ENCODE measurements at regions not wholly inside any gene's neighbourhood (a gene's known extent, or its start where the extent isn't known, plus 50 kb on each side); places are given as distances from the start of the nearest gene placed in this dataset.
A peak's percentile ranks its signal among the peaks of the same experiment; 100 is the strongest.

GRCh38 chr10:113225364-113225763 is 275.3 kb downstream of the TCF7L2 start:
- no peaks in the 10 kb centered on the region for H3K4me1 ChIP-seq (ENCODE audit: control insufficient read depth, insufficient read depth, low read length)
- no peak overlapping the region for H3K4me3 ChIP-seq (ENCODE audit: low read depth, low read length)
- TF ChIP-seq ZBTB48 (tag by site-specific recombination; IDR thresholded peaks at IDR 0.05): no peak
- TF ChIP-seq EGR2 (tag by site-specific recombination; IDR thresholded peaks at IDR 0.05; ENCODE audit: low read depth): peak; percentile 59; the same call in 1 of the 2 replicates
- no peak for TF ChIP-seq ZXDB (tag by site-specific recombination; IDR thresholded peaks at IDR 0.05)
- no peak for TF ChIP-seq ZNF785 (tag by site-specific recombination; IDR thresholded peaks at IDR 0.05)
- TF ChIP-seq ZNF645 (tag by site-specific recombination; IDR thresholded peaks at IDR 0.05): no peak
- TF ChIP-seq ZFHX2 (tag by site-specific recombination; conservative IDR thresholded peaks at IDR 0.05): peak; percentile 35; the same call in 1 of the 2 replicates
- TF ChIP-seq ZNF654 (tag by site-specific recombination; IDR thresholded peaks at IDR 0.05; ENCODE audit: low read depth): no peak
- no peak for TF ChIP-seq ZNF473 (tag by site-specific recombination; IDR thresholded peaks at IDR 0.05)
- TF ChIP-seq ZNF529 (tag by site-specific recombination; IDR thresholded peaks at IDR 0.05; ENCODE audit: insufficient replicate concordance): no peak
- no peak for TF ChIP-seq ZNF600 (tag by site-specific recombination; IDR thresholded peaks at IDR 0.05)
- TF ChIP-seq ZNF555 (tag by site-specific recombination; conservative IDR thresholded peaks at IDR 0.05): no peak
- no peak for TF ChIP-seq ZIC2 (tag by site-specific recombination; IDR thresholded peaks at IDR 0.05)
- H3K36me3 ChIP-seq (ENCODE audit: control insufficient read depth in 2 of 2, insufficient read depth in 1 of 2, low read length in 2 of 2): no peaks in the 10 kb centered on the region
- no peak overlapping the region for H3K27ac ChIP-seq (ENCODE audit: extremely low read depth, low read depth, low read length)
- no peaks in the 10 kb centered on the region for H3K9me3 ChIP-seq (ENCODE audit: control insufficient read depth, insufficient read depth, low read depth, low read length)
- CTCF ChIA-PET: interaction anchor here (0.8 kb wide), 1 partner anchor 229 kb away, joined by 3 read pairs; no protein-coding TSS in a partner anchor
- POLR2A ChIA-PET: no interaction called here

- POLR2A ChIA-PET: no interaction called here
- H3K4me1 ChIP-seq (ENCODE audit: control insufficient read depth, insufficient read depth, low read length): no peaks in the 10 kb centered on the region
- no peaks in the 10 kb centered on the region for H3K36me3 ChIP-seq (ENCODE audit: control insufficient read depth in 2 of 2, insufficient read depth in 1 of 2, low read length in 2 of 2)
- no peak overlapping the region for H3K27ac ChIP-seq (ENCODE audit: extremely low read depth, low read depth, low read length)
- TF ChIP-seq ZNF558 (tag by site-specific recombination; IDR thresholded peaks at IDR 0.05) (no peak), ZNF768 (tag by site-specific recombination; IDR thresholded peaks at IDR 0.05) (no peak), ZNF530 (tag by site-specific recombination; IDR thresholded peaks at IDR 0.05; ENCODE audit: low read depth) (no peak), ZNF777 (tag by site-specific recombination; IDR thresholded peaks at IDR 0.05; ENCODE audit: borderline replicate concordance) (no peak), ZBTB1 (tag by site-specific recombination; IDR thresholded peaks at IDR 0.05) (no peak), GLI2 (tag by site-specific recombination; IDR thresholded peaks at IDR 0.05; ENCODE audit: borderline replicate concordance, low read depth) (no peak), ZNF155 (tag by site-specific recombination; IDR thresholded peaks at IDR 0.05) (no peak), ZBTB44 (tag by site-specific recombination; IDR thresholded peaks at IDR 0.05) (no peak), ZNF701 (tag by site-specific recombination; IDR thresholded peaks at IDR 0.05) (no peak), ZFP69B (tag by site-specific recombination; IDR thresholded peaks at IDR 0.05) (no peak), ZNF776 (tag by site-specific recombination; IDR thresholded peaks at IDR 0.05; ENCODE audit: borderline replicate concordance) (no peak), ZNF391 (tag by site-specific recombination; IDR thresholded peaks at IDR 0.05; ENCODE audit: borderline replicate concordance, low read depth) (no peak), ZNF623 (tag by site-specific recombination; IDR thresholded peaks at IDR 0.05) (no peak), ZNF350 (tag by site-specific recombination; IDR thresholded peaks at IDR 0.05) (no peak), ZNF830 (tag by site-specific recombination; IDR thresholded peaks at IDR 0.05; ENCODE audit: low read depth) (no peak), ZNF529 (tag by site-specific recombination; IDR thresholded peaks at IDR 0.05; ENCODE audit: insufficient replicate concordance) (no peak)
- TF ChIP-seq, protein P1, sequence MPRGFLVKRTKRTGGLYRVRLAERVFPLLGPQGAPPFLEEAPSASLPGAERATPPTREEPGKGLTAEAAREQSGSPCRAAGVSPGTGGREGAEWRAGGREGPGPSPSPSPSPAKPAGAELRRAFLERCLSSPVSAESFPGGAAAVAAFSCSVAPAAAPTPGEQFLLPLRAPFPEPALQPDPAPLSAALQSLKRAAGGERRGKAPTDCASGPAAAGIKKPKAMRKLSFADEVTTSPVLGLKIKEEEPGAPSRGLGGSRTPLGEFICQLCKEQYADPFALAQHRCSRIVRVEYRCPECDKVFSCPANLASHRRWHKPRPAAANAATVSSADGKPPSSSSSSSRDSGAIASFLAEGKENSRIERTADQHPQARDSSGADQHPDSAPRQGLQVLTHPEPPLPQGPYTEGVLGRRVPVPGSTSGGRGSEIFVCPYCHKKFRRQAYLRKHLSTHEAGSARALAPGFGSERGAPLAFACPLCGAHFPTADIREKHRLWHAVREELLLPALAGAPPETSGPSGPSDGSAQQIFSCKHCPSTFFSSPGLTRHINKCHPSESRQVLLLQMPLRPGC (tag by site-specific recombination; IDR thresholded peaks at IDR 0.05): no peak
- CTCF ChIA-PET: no interaction called here
- H3K4me3 ChIP-seq (ENCODE audit: low read depth, low read length): no peak overlapping the region
- no peaks in the 10 kb centered on the region for H3K9me3 ChIP-seq (ENCODE audit: control insufficient read depth, insufficient read depth, low read depth, low read length)
Observed at GRCh38 chr10:113225903-113226302, 275.9 kb downstream of the TCF7L2 start.

Data from HEK293 (cell line).